GM18526 (cell line): ENCODE measurements at regions not wholly inside any gene's neighbourhood (a gene's known extent, or its start where the extent isn't known, plus 50 kb on each side); places are given as distances from the start of the nearest gene placed in this dataset.

Source experiments
- POLR2A ChIP-seq: IDR thresholded peaks from 3 replicates; pipeline ENCODE4 v1.6.1; 2011; ENCODE audit not compliant: insufficient read length; ENCODE audit errors: extremely low read depth

DNA sequence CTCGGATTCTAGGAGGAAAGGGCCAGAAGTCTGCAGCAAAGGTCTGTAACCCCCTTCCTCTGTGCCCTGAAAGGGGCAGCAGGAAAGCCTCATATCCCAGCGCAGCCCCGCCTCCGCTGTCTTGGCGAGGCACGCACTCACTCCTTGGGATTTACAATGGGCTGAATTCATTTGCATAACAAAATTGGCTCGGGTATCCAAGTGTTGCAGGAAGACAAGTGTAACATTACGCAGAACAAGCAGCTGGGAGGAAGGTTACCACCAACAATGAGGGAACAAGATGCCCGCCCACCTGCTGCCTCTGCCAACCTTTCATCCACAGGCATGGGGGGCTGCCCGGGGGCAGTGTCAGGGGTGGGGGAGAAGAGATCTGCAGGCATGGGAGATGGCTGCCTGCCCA lies 130.4 kb downstream of the MRM1 start:
- no peak for TF ChIP-seq POLR2A

DNA sequence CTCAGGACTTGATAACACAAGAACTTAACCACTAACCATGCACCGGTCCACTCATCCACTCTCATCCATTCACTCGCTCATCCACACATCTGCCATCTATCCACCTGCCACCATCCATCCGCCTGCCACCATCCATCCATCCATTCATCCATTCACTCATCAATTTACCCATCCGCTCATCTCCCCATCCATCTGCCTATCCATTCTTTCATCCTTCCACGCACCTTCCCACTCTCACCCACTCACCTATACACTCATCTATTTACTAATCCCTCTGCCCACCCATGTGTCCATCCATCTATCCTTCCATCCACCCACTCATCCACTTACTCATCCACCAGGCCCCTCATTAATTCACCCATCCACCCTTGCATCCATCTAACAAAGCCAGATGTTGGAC lies 131.0 kb downstream of the MRM1 start:
- TF ChIP-seq POLR2A = no peak

DNA sequence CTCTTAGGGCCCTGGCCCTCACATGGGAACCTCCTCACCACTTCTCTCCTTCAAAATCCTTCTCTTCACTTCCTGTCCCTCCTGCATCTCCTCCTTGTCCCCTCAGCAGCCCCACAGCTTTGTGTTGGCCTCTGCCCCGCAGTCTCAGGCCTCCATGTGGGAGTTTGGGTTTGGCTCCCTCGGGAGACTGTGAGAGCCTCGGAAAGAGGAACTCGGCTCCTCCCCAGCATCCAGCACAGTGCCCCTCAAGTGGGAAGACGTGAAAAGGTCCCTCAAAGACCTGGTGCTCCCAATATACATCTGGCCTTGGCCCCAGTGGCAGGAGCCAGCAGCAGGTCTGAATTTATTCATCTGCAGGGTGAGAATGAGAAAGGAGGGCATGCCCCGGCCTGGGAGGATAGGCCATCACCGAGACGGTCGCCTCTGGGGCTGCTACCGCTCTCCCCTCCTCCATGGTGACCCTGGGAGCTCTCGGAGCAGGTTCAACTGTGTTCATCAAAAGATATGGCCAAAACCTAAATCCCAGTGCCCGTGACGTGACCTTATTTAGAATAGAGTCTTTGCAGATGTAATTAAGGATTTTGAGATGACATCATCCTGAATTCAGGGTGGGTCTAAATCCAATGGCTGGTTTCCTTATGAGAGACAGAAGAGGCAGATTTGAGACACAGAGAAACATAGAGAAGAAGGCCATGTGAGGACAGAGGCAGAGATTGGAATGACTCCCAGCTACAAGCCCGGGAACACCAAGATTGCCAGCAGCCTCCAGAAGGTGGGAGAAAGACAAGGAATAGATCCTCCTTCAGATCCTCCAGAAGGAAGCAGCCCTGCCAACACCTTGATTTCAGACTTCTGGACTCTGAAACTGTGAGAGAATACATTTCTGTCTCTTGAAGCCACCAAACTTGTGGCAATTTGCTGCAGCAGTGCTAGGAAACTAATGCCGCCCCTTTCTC lies 135.1 kb downstream of the MRM1 start:
- TF ChIP-seq POLR2A = no peak

DNA sequence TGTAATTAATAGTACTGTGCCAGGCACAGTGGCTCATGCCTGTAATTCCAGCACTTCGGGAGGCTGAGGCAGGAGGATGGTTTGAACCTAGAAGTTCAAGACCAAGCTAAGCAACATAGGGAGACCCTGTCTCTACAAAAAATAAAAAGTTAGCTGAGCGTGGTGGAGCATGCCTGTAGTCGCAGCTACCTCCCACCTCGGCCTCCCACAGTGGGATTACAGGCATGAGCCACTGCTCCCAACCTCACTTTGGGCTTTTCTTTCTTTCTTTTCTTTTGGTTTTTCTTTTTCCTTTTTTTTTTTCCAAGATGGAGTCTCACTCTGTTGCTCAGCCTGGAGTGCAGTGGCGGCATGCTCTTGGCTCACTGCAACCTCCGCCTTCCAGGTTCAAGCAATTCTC lies 137.8 kb downstream of the MRM1 start:
- no peak for TF ChIP-seq POLR2A

DNA sequence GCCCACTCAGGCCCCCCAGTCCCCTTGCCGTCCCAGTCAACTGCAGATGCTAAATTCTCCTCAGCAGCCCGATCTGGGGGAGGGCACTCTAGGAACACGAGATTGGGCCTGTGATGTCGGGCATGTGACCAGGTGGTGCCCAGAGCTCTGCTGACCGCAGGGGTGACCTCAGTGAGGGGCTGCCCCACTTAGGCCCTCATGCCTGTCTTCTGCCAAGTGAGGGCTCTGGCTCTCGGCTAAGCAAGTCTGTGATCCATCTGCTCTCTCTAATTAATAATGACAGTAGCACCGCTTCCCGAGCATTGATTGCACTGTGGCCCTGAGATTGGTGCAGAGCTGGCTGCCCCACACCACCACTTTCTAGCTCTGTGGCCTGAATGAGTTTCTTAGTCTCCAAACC lies 138.8 kb downstream of the MRM1 start:
- TF ChIP-seq POLR2A = no peak

DNA sequence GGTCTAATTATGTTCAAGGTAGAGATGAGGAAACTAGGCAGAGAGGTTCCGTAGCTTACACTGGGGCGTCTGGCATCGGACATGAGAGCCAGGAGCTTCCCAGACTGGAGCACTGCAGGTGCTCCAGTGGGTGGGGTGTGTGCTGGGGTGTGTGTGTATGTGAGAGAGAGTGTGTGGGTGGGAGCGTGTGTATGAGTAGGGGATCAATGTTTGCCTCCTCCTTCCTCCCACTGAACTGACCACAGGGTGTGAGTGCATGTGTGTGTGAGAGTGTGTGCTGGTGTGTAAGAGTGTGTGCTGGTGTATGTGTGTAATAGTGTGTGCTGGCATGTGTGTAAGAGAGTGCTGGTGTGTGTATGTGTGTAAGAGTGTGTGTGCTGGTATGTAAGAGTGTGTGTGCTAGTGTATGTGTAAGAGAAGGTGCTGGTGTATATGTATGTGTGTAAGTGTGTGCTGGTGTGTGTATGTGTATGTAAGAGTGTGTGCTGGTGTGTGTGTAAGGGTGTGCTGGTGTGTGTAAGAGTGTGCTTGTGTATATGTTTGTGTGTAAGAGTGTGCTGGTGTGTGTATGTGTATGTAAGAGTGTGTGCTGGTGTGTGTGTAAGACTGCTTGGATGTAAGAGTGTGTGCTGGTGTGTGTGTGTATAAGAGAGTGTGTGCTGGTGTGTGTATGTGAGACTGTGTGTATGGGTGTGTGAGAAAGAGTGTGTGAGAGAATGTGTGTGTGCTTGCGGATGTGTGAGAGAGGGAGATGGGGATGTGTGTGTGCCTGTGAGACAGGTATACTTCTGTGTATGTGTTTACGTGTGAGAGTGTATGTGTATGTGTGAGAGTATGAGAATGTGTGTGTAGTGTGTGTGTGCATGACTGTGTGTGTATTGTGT lies 139.9 kb downstream of the MRM1 start:
- no peak for TF ChIP-seq POLR2A

DNA sequence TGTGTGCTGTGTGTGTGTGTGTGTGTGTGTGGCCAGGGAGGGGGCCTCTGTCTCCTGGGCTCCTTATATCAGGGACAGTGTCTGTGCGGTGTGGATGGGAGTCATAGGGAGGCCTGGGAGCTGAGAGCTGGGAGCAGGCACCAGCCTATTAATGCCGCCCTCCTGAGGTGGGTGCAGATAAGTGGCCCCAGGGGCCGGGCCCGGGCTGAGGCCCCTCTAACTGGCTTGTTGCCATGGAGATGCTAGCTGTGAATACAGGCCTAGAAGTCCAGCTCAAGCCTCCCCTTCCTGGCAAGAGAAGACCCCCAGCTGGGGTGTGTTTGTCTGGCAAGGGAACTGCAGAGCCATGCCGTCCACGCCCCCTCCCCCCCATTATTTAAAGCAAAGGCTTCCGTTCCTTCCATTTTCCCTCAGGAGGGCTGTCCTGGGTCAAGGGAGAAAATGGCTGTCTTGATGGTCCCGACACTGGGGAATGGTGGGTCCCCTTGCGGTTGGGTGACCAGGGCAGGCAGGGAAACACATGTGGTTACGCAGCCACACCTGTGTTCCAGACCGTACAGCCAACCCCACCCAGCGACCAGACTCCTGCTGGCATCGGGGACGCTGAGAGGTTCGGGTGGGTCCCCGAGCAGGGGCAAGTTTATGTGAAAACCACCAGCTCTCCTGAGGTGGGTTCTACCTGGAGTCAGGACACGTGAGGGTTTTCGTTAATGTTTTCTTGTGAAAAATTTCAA lies 141.1 kb downstream of the MRM1 start:
- no peak for TF ChIP-seq POLR2A

DNA sequence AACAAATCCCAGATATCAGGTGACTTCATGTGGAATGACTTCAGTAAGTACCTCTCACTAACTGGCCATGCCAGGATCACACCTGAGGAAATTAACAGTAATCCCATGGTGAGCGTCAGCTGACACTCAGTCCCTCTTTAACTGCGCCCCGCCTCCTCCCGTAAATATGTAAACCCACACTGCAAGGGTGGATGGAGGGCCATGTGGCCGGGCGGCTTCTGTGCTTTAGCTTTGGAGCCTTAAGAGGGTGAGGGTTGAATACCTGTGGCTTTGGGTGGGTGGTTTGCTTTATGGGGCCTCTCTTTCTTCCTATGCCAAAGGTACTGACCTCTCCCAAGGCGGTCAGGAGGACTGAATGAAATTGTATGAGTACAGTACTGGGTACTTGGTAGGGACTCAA lies 141.7 kb downstream of the MRM1 start:
- no peak for TF ChIP-seq POLR2A

DNA sequence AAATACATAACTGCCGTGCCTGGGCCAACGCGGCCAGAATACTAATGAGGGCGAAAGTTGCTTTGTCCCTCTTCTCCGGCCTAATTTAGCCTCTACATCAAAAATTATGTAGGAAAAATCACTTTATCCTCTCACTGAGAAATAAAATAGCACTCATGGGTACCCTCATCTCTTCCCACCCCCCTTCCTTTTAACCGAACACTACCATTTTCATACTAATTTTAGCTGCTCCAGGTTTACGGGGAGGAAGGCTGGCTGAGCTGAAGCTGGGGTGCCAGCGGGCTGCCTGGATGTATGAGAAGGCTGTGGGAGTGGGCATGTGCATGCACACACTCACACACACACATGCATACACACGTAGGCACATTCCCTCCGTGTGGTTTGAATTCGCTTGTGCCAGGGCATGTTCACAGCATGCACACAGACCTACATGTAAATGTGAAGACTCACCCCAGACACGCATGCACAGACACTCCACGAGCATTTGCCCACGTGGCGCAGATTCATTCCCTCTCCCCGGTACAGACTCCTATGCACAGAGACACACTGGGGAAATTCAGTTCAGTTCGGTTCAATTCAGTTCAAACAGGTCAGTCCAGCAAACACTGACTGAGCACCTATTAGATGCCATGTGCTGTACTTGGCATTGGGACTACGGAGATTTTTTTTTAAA lies 145.1 kb downstream of the MRM1 start:
- TF ChIP-seq POLR2A = no peak

DNA sequence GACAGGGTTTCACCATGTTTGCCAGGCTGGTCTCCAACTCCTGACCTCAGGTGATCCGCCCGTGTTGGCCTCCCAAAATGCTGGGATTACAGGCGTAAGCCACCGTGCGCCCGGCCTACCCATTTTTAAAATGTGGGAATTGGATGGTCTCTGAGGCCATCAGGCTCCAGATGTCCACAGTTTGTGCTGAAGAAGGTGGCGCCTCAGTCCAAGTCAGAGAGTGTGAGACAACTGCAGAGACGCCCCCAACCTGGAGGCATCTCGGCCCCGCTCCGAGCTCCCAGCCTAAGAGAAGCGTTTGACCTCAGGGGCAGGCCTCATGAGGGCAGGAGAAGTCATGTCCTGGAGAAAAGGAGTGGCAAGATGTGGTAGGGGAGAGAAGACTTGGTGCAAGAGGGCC lies 146.5 kb downstream of the MRM1 start:
- no peak for TF ChIP-seq POLR2A

DNA sequence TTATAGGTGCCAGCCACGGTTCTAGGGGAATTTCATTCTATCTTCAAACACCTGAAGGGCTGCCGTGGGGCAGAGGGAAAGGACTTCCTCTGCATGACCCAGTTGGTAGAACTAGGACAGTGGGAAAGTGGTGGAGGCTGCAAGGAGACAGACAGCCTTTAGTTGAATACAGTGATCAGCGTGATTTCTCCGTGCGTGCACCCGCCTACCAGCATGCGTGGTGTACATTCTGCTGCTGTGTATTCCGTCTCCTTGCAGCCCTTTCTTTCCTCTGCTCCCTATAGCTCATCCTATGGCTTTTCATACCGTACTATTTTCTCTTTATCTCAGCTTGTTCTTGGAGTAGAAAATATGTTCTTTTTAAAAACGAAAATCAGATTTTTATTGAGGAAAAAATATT lies 146.9 kb downstream of the MRM1 start:
- no peak for TF ChIP-seq POLR2A

DNA sequence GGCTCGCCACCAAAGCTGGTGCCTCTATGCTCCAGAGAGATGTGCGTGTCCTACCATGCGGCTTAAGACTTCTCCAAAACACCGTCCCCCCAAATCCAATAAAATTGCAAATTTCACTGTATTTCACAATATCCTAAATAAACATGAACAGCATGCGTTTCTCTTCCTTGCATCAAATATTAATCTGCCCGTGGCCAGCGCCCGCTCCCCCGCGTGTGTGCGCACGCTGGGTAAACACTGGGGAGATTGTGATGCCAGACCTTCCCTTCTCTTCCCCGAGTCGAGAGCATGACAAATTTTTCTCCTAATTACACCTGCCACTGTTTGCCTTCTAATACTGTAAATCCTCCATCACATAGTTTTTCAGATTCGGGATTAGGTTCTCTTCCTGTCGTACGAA lies 148.1 kb downstream of the MRM1 start:
- no peak for TF ChIP-seq POLR2A

DNA sequence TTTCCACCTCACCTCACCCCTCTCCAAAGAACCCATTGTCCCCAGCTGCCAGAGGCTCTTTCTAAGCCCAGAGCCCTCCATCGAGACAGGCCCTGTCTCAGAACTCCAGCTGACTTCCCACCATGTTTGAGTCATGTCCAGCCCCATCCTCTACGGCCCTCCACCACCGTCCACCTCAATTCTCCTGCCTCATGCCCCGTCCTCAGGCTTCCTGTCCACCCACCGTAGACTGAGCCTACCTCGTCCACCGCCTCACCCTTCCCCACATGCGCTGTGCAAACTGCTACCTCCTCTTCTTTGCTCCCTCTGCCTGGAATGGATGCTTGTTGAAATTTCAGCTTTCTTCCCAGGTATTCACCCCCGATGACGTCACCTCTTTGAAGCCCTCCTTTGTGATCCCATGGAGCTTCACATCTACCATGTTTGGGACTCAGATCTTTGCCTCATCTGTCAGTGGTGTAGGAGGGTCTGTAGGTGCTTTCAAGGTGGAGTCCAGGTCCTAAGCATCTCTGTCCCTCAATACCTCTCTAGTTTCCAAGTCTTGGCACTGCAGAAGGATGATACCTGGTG lies 149.0 kb downstream of the MRM1 start:
- TF ChIP-seq POLR2A = no peak

DNA sequence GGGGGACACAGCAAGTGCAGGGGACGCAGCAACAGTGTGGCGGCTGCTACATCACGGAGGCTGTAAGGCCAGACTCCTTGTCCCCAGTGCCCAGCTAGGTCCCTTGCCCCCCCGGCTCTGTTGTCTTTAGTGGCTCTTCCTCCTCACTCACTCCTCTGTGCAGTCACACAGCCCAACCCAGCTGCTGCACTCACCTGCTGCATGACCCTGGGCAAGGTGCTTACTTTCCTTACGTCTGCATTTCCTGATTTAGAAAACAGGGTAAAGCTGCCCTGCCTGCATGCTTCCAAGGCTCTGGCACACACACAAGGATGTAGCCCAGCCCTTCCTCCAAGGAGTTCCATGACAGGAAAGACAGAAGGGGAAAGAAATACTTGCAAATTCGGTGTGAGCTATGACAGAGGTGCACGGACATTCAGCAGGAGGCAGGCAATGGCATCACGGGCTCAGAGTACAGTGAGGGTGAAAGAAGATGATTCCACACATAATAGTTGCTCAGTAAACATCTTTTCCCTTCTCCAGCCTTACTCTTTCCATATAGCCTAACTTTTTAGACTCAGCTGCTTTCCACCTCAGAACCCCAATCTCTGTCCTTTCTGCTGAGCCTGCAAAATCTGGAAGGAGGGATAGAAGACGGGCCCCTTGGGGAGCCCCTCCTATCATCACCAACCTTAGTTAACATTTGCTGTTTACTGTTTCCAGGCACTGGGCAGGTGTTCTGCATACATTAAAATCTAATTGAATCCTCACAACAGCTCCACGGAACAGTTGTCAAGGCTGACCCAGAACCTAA lies 150.9 kb downstream of the MRM1 start:
- TF ChIP-seq POLR2A = no peak
